PC-9 (cell line): ENCODE measurements at regions not wholly inside any gene's neighbourhood (a gene's known extent, or its start where the extent isn't known, plus 50 kb on each side); places are given as distances from the start of the nearest gene placed in this dataset.

Experiments
- CTCF ChIP-seq: fragments of 200-600 bp; sonication (generic); conservative IDR thresholded peaks from 2 replicates; pipeline ENCODE4 v1.6.1; 2017; ENCODE audit warnings: mixed run types, antibody characterized with exemption, mild to moderate bottlenecking, moderate library complexity
- EZH2 ChIP-seq: fragments of 200-600 bp; sonication (generic); IDR thresholded peaks from 2 replicates; pipeline ENCODE4 v1.8.0; 2017; ENCODE audit warnings: antibody characterized with exemption, low read depth

DNA sequence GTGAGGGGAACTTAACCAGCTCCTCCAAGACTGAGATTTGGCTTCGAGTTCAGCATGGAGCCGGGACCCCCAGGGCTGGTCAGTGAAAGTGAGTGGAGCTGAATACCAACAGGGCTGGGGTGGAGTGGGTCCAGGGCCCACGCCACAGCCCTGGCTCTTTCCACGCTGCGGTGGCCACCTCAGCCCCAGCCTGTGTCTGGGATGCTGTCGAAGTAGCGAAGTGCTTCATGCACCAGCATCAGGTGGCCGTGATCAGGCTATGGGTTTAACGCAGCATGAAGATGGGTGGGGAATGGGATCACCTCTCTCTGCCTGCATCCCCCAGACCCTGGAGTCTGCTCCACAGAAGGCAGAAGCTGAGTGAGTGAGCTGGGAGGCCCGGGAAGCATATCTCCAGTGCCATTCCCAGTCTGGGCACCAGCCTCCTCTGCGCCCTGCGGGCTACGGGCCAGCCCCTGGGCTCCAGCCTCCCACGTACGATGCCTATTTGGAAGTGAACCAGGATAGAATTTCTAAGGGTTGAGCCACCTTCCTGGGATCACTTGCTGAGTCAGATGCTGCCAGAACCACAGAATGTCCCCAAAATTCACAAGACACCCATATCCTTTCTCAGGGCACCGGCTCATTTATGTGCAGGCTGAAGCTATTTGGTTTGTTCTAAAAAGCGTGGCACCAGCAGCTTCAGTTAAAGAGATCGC is 131.1 kb upstream of the CHST15 start:
- TF ChIP-seq CTCF, result no peak
- TF ChIP-seq EZH2, result no peak
